ENCODE measurements at regions not wholly inside any gene's neighbourhood (a gene's known extent, or its start where the extent isn't known, plus 50 kb on each side); places are given as distances from the start of the nearest gene placed in this dataset.
"Not testable (repeated sequence)": the region's sequence is repeated elsewhere in the genome, so short reads cannot be mapped to it uniquely, and the experiment has no call there.

- not testable (repeated sequence) for TF ChIP-seq POLR2AphosphoS5 (IDR thresholded peaks at IDR 0.05; ENCODE audit: low read depth, low read length); REST (IDR thresholded peaks at IDR 0.05; ENCODE audit: insufficient read depth in 1 of 2, low read depth in 2 of 2, low read length in 1 of 2); SIN3A (IDR thresholded peaks at IDR 0.05; ENCODE audit: borderline replicate concordance, insufficient read depth, low read depth, low read length); TCF7L2 (IDR thresholded peaks at IDR 0.05; ENCODE audit: low read depth, low read length)
- TF ChIP-seq, protein P1, sequence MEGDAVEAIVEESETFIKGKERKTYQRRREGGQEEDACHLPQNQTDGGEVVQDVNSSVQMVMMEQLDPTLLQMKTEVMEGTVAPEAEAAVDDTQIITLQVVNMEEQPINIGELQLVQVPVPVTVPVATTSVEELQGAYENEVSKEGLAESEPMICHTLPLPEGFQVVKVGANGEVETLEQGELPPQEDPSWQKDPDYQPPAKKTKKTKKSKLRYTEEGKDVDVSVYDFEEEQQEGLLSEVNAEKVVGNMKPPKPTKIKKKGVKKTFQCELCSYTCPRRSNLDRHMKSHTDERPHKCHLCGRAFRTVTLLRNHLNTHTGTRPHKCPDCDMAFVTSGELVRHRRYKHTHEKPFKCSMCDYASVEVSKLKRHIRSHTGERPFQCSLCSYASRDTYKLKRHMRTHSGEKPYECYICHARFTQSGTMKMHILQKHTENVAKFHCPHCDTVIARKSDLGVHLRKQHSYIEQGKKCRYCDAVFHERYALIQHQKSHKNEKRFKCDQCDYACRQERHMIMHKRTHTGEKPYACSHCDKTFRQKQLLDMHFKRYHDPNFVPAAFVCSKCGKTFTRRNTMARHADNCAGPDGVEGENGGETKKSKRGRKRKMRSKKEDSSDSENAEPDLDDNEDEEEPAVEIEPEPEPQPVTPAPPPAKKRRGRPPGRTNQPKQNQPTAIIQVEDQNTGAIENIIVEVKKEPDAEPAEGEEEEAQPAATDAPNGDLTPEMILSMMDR (IDR thresholded peaks at IDR 0.05): not testable (repeated sequence)
These were observed 249.1 kb downstream of the GOLGA6L6 start for GRCh38 chr15:20292422-20293005.

Measured in Panc1 (cell line).